AG04449 (cell line): ENCODE measurements at regions not wholly inside any gene's neighbourhood (a gene's known extent, or its start where the extent isn't known, plus 50 kb on each side); places are given as distances from the start of the nearest gene placed in this dataset.

Source experiments
- CTCF ChIA-PET: fragments of 350-600 bp; formaldehyde crosslinking; extraction: SDS; loops from one replicate; lab custom pipeline; 2021; ENCODE audit warnings: antibody characterized with exemption; lab: Yijun Ruan, JAX
- POLR2A ChIA-PET: fragments of 400-600, 350-600 bp; formaldehyde crosslinking; extraction: SDS; loops from one replicate; lab custom pipeline; 2020; ENCODE audit warnings: antibody characterized with exemption, inconsistent platforms; lab: Yijun Ruan, JAX
- DNase-seq: peaks from one replicate; pipeline ENCODE4 v3.0.0-alpha.2; 2010; ENCODE audit warnings: low read depth, low spot score
- H3K4me3 ChIP-seq: 2 replicates; pipeline ENCODE4 v1.5.1; 2011; ENCODE audit warnings: low read depth, mild to moderate bottlenecking, control low read depth, low read length
- CTCF ChIP-seq: IDR thresholded peaks from one replicate; pipeline ENCODE4 v1.5.1; 2011; ENCODE audit warnings: mild to moderate bottlenecking, moderate library complexity, low read length, control low read depth, inconsistent platforms; ENCODE audit not compliant: insufficient read depth; ENCODE audit errors: missing control alignments

- no peak for DNase-seq
- no peak for TF ChIP-seq CTCF
- POLR2A ChIA-PET, result no interaction called here
- no peak overlapping the region for H3K4me3 ChIP-seq
- CTCF ChIA-PET, result no interaction called here
Measured at GRCh38 chr6:8361259-8361658, 74.1 kb downstream of the SLC35B3 start.

DNA sequence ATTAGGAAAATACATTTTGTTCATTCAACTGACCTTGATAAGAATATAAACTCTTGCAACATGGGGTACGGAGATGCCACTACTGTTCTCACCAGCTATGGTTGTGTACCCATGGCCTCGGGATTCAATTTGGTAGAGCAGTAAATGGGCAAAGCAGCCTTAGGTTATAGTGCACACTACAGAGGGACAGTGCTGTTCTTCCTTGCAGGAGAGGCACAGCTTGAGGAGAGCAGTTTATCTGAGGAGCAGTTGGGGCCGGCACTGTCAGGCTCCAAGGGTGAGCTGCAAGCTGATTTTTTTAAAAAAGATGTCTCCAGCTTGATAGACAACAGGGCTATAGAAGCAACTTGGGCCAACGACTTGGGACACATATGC is 82.4 kb downstream of the SLC35B3 start:
- CTCF ChIA-PET, result no interaction called here
- H3K4me3 ChIP-seq, result no peak overlapping the region
- DNase-seq, result no peak
- TF ChIP-seq CTCF, result no peak
- POLR2A ChIA-PET, result no interaction called here

DNA sequence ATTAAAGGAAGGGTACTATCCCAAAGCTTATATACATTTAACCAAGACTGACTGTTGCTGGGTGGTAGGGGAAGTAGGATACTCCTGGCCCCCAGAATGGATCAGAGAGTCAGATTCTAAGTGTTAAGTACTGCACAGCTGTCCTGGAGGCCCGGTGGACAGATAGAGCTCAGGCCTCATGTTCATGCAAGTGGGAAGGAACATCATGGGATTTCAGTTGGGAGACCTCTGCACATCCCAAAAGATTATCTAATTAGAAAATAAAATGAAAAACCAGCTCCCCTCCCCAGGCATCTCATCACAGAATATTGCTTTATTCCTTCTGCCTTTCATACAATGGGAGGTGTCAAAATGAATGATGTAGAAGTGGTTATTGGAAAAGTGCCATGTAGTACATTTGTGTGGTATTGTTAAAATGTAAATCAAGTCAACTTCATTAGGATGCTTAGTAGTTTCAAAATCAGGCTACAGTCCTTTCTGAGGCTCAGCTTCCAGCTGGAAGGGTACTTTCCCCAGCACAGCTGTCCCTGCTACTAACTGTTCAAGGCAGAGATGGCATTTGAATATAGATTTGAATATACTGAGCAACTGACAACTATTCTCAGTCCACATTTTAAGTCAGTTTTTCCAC is 82.9 kb downstream of the SLC35B3 start:
- CTCF ChIA-PET, result no interaction called here

GRCh38 chr6:8343600-8343999 is 91.7 kb downstream of the SLC35B3 start:
- ChIA-PET CTCF (interaction anchor here (1.5 kb wide), 1 partner anchor 212 kb away, joined by 3 read pairs; no protein-coding TSS in a partner anchor), POLR2A (no interaction called here)
- no peak for TF ChIP-seq CTCF
- DNase-seq, result no peak
- no peak overlapping the region for H3K4me3 ChIP-seq

More for the DNA sequence above, 82.9 kb downstream of the SLC35B3 start:
- no peak for DNase-seq
- H3K4me3 ChIP-seq, result no peak overlapping the region
- TF ChIP-seq CTCF, result no peak
- POLR2A ChIA-PET, result no interaction called here

GRCh38 chr6:8342241-8342819 is 93.0 kb downstream of the SLC35B3 start:
- no peak overlapping the region for H3K4me3 ChIP-seq
- ChIA-PET CTCF (interaction anchor here (1.5 kb wide), 1 partner anchor 211 kb away, joined by 3 read pairs; no protein-coding TSS in a partner anchor), POLR2A (no interaction called here)
- DNase-seq, result no peak
- no peak for TF ChIP-seq CTCF

GRCh38 chr6:8337147-8337546 is 98.2 kb downstream of the SLC35B3 start:
- ChIA-PET POLR2A (no interaction called here), CTCF (no interaction called here)
- no peak for TF ChIP-seq CTCF
- DNase-seq, result no peak
- H3K4me3 ChIP-seq, result no peak overlapping the region
